GM12872 (cell line): ENCODE measurements at regions not wholly inside any gene's neighbourhood (a gene's known extent, or its start where the extent isn't known, plus 50 kb on each side); places are given as distances from the start of the nearest gene placed in this dataset.

Source experiments
- CTCF ChIP-seq: IDR thresholded peaks from 3 replicates; pipeline ENCODE4 v1.5.1; 2011; ENCODE audit warnings: low read depth, mild to moderate bottlenecking, low read length, moderate library complexity; ENCODE audit not compliant: insufficient read depth

DNA sequence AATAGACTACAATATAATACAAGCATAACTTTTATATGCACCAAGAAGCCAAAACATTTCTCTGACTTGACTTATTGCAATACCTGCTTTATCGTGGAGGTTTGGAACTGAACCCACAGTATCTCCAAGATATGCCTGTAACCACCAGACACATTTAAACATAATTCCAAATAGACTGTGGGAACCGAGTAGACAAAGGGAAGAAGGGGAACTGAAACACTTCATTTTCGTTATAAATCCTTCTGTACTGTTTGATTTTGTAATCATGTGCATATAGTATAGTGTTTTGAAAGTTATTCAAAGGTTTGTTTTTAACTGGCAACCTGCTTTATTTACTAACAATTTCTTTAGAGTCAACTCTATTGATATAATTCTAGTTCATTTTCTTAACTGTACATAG, 154.9 kb upstream of the BEND6 start:
- no peak for TF ChIP-seq CTCF

DNA sequence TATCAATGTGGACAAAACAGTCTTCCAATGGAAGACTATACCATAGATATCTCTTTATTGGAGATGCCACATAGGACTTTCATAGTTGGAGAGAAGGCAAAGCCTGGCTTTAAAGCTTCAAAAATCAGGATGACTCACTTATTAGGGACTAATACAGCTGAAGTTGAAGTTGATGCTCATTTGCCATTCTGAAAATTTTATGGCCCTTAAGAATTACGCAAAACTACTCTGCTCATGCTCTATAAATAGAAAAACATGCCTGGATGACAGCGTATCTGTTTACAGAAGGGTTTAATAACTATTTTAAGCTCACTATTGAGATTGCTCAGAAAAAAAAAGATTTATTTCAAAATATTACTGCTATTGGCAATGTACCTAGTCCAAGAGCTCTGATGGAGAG, 155.5 kb upstream of the DST start:
- no peak for TF ChIP-seq CTCF

- no peak for TF ChIP-seq CTCF
Observed at GRCh38 chr6:56796196-56796532, 153.5 kb upstream of the DST start.

GRCh38 chr6:56795466-56796195, 152.9 kb upstream of the DST start:
- no peak for TF ChIP-seq CTCF

- no peak for TF ChIP-seq CTCF
Observed at GRCh38 chr6:56794421-56794820, 151.7 kb upstream of the DST start.

DNA sequence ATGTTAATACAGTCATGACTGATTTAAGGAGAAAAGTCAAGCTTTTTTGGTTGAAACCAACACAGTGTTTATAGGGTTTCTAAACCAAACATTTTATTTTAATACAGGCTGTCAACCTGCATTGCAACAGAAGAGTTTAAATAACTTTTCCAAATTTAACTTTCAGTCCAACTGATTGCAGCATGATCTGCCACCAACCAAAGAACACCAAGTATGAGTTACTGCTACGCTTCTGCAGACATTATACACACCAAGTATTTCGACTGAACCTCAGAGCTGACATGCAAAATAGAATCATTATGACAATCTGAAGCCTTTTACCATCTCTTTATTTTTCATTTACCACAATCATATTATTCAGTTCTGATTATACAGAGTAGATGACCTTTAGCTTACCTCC, 151.2 kb upstream of the DST start:
- no peak for TF ChIP-seq CTCF

- no peak for TF ChIP-seq CTCF
Observed at GRCh38 chr6:56790414-56790813, 147.7 kb upstream of the DST start.
